Nephron (organoid): ENCODE measurements at regions not wholly inside any gene's neighbourhood (a gene's known extent, or its start where the extent isn't known, plus 50 kb on each side); places are given as distances from the start of the nearest gene placed in this dataset.

Experiments used
- H3K27ac Mint-ChIP-seq, 3 experiments: 2 replicates each; pipeline ENCODE4 v1.8.0; 2020; ENCODE audit warnings: mixed read lengths in 3 of 3, mild to moderate bottlenecking in 2 of 3, moderate library complexity in 1 of 3
- H3K27me3 Mint-ChIP-seq: 2 replicates; pipeline ENCODE4 v1.8.0; 2021; ENCODE audit warnings: low read depth, mild to moderate bottlenecking, moderate library complexity, mixed read lengths
- H3K36me3 Mint-ChIP-seq: 2 replicates; pipeline ENCODE4 v1.8.0; 2020; ENCODE audit warnings: low read depth, mixed read lengths
- H3K4me1 Mint-ChIP-seq: 2 replicates; pipeline ENCODE4 v1.8.0; 2020; ENCODE audit warnings: mixed read lengths
- H3K4me3 Mint-ChIP-seq, 3 experiments: 2 replicates each; pipeline ENCODE4 v1.8.0; 2020; ENCODE audit warnings: mild to moderate bottlenecking in 3 of 3, mixed read lengths in 3 of 3, moderate library complexity in 2 of 3
- H3K9me3 Mint-ChIP-seq: 2 replicates; pipeline ENCODE4 v1.8.0; 2020; ENCODE audit warnings: mixed read lengths
- TF ChIP-seq, protein P1 (sequence below), 3 experiments: fragments of 200-600 bp; sonication (generic); IDR thresholded peaks; one replicate each; pipeline ENCODE4 v1.5.0; 2021; ENCODE audit warnings: antibody characterized with exemption in 3 of 3; ENCODE audit not compliant: unreplicated experiment in 3 of 3

DNA sequence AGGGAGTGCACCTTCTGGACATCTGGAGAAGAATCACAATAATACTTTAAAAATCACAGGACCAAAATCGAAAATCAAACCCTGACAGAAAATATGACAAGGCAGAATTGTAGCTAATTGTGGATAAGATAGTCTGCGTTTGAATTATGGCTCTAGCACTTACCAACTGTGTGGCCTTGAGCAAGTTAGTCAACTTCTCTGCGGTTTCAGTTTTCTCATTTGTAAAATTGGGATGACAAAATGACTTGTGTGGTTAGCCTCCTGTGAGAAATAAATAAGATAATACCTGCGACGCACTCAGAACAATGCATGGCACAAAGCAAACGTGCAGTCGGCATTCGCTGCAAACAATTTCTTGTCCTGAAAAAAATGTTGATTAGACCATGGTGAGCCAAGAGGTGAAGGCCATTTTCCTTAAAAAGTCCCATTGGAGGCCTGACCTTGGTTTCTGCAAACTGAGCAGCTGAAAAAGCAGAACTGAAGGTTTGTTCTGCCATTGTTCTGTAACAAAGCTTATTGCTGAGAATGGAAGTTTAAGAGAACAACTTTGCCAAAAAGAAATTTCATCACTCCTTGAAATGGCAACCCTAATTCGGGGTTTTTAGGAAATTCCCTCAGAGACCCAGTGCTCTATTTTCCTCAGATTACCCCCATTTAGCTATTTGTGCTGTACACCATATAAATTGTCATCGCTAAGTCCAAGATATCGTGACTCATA is 266.3 kb downstream of the ERMARD start:
- TF ChIP-seq, protein P1, sequence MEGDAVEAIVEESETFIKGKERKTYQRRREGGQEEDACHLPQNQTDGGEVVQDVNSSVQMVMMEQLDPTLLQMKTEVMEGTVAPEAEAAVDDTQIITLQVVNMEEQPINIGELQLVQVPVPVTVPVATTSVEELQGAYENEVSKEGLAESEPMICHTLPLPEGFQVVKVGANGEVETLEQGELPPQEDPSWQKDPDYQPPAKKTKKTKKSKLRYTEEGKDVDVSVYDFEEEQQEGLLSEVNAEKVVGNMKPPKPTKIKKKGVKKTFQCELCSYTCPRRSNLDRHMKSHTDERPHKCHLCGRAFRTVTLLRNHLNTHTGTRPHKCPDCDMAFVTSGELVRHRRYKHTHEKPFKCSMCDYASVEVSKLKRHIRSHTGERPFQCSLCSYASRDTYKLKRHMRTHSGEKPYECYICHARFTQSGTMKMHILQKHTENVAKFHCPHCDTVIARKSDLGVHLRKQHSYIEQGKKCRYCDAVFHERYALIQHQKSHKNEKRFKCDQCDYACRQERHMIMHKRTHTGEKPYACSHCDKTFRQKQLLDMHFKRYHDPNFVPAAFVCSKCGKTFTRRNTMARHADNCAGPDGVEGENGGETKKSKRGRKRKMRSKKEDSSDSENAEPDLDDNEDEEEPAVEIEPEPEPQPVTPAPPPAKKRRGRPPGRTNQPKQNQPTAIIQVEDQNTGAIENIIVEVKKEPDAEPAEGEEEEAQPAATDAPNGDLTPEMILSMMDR (IDR thresholded peaks at IDR 0.05; ENCODE audit: unreplicated experiment in 3 of 3): no peak
- H3K4me1 Mint-ChIP-seq: peaks cover 5% of the 10 kb centered on the region
- H3K9me3 Mint-ChIP-seq: no peaks in the 10 kb centered on the region
- H3K36me3 Mint-ChIP-seq: no peaks in the 10 kb centered on the region
- no peak overlapping the region for H3K27ac Mint-ChIP-seq
- H3K27me3 Mint-ChIP-seq: peaks cover 27% of the 10 kb centered on the region
- H3K4me3 Mint-ChIP-seq: no peak overlapping the region

DNA sequence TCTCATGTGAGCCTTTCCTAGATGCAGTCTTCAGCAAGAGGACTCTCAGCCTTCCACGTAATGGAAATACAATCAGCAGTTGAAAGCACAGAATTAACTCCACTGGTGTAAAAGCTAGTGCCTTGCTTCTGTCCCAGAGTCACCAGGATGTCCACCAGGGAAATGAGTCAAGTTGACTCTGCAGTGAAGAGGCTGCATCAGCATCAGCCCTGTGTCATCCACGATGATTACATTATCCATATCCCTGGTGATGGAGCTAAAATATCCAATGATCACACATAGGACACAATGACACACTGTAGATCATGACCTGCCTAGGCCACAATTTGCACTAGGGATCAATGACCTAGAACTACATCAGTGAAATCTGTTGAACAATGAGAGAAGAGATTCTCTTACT is 262.4 kb downstream of the ERMARD start:
- no peaks in the 10 kb centered on the region for H3K36me3 Mint-ChIP-seq
- H3K27me3 Mint-ChIP-seq: peaks cover 25% of the 10 kb centered on the region
- TF ChIP-seq, protein P1 (IDR thresholded peaks at IDR 0.05; ENCODE audit: unreplicated experiment in 3 of 3): no peak
- H3K4me1 Mint-ChIP-seq: peaks cover 11% of the 10 kb centered on the region
- H3K4me3 Mint-ChIP-seq: no peak overlapping the region
- H3K9me3 Mint-ChIP-seq: no peaks in the 10 kb centered on the region
- no peak overlapping the region for H3K27ac Mint-ChIP-seq

GRCh38 chr6:170012037-170012330 is 260.6 kb downstream of the ERMARD start:
- Mint-ChIP-seq H3K4me3 (no peak overlapping the region), H3K9me3 (no peaks in the 10 kb centered on the region), H3K4me1 (peaks cover 17% of the 10 kb centered on the region), H3K36me3 (no peaks in the 10 kb centered on the region), H3K27me3 (peaks cover 32% of the 10 kb centered on the region), H3K27ac (no peak overlapping the region)
- TF ChIP-seq, protein P1 (IDR thresholded peaks at IDR 0.05; ENCODE audit: unreplicated experiment in 3 of 3): no peak

DNA sequence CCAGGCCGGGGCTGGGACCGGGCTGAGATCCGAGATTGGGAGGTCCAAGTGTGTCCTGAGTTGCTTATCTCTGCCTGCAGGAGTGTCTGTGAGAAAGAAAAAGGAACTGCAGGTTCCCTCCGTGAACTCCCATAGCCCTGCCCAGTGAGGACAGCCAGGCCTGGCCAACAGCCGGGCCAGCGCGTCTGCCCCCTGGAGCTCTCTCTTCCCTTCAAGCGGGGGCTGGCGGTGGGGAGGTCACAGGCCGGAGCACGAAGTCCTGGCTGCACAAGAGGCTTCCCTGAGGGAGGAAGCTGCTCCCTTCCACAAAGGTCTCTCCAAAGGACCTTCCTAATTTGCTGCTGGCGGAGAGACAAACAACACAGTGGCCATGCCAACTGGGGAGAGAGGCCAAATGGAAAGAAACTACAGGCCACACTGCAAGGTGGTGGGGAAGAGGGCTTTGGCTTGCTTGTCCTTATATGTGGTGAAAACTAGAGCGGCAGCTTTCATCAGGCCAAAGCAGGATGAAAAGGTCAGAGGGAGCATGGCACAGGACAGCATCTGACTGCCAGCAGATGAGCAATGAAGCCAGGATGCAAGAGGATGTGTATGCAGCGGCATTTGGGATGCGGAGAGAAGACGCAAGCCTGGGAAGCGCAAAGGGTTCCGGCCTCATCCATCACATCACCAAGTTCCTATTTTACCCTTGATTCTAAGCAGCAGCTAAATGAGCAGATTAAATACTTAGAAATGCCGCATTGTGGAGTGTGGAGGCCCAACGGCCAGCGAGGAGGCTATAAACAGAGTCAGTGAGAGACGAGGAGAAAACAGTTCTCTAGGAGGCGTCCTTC is 260.0 kb downstream of the ERMARD start:
- Mint-ChIP-seq H3K9me3 (no peaks in the 10 kb centered on the region), H3K4me3 (no peak overlapping the region)
- TF ChIP-seq, protein P1 (IDR thresholded peaks at IDR 0.05; ENCODE audit: unreplicated experiment in 3 of 3): no peak

GRCh38 chr6:170010665-170011203 is 259.3 kb downstream of the ERMARD start:
- H3K9me3 Mint-ChIP-seq: no peaks in the 10 kb centered on the region
- H3K36me3 Mint-ChIP-seq: no peaks in the 10 kb centered on the region
- no peak overlapping the region for H3K4me3 Mint-ChIP-seq
- no peak overlapping the region for H3K27ac Mint-ChIP-seq
- peaks cover 37% of the 10 kb centered on the region for H3K27me3 Mint-ChIP-seq
- TF ChIP-seq, protein P1 (IDR thresholded peaks at IDR 0.05; ENCODE audit: unreplicated experiment in 3 of 3): no peak
- peaks cover 17% of the 10 kb centered on the region for H3K4me1 Mint-ChIP-seq

More for the DNA sequence above, 260.0 kb downstream of the ERMARD start:
- peaks cover 17% of the 10 kb centered on the region for H3K4me1 Mint-ChIP-seq
- H3K27ac Mint-ChIP-seq: no peak overlapping the region
- no peaks in the 10 kb centered on the region for H3K36me3 Mint-ChIP-seq
- peaks cover 37% of the 10 kb centered on the region for H3K27me3 Mint-ChIP-seq
